ENCODE measurements at regions not wholly inside any gene's neighbourhood (a gene's known extent, or its start where the extent isn't known, plus 50 kb on each side); places are given as distances from the start of the nearest gene placed in this dataset.

DNA sequence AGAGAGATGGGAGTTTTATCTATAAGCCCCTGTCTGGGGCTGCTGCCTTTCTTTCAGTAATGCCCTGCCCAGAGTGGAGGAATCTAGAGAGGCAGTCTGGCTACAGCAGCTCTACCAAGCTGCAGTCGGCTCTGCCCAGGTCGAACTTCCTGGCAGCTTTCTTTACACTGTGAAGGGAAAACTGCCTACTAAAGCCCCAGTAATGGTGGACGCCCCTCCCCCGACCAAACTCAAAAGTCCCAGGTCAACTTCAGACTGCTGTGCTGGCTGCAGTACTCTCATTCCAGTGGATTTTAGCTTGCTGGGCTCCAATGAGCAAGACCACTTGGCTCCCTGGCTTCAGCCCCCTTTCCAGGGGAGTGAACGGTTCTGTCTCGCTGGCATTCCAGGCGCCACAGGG is 65.9 kb upstream of the RARB start:
- DNase-seq (ENCODE audit: low read depth), result no peak

DNA sequence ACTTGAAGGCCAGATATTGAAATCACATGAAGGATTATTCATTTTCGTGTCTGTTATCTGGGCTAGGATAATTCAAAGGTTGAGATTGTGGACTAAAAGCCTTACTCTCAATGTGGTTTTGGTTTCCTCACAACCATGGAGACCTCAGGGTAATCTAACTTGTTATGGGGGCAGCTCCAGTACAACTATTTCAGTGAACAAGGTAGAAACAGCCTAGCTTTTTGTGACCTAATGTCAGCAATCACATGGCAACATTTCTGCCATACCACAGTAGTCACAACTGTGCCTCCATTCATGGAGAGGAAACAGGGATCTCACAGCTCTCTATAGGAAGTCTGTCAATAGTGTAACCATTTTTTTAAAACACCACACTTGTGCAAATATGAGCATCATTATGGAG is 62.4 kb upstream of the RARB start:
- DNase-seq (ENCODE audit: low read depth), result no peak

DNA sequence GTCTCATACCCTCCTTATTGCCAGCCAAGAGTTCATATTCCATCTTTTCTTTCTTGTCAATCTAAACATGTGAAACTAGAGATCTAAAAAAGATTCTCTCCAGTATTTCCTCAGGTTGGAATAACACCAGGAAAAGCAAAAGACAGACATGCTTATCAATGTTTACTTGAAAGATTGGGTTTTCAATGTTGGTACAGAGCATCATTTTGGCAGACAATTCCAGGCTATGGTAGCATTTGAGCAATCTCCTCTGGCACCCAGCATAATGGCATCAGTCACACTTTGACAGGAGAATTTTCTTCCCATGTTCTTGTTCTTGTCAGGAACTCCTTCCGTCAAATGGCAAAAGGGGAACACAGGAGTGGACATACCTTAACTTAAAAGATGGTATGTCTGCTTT is 61.0 kb upstream of the RARB start:
- DNase-seq (ENCODE audit: low read depth), result no peak

DNA sequence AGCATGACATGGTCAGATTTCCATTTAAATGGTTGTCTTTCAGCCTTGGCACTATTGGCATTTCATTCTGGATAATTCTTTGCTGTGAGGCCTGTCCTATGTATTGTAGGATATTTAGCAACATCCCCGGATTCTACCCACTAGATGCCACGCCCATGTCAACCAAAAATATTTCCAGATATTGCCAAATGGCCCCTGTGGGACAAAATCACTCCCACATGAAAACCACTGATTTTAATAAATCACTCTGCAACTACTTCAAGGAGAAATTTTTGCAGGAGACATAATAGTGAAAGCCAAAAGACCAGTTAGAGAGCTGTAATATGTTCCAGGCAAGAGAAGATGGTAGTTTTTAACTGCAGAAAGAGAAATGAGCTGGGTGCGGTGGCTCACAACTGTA is 55.9 kb upstream of the RARB start:
- DNase-seq (ENCODE audit: low read depth), result peak; percentile 66

- no peak for DNase-seq (ENCODE audit: low read depth)
These were observed 51.7 kb upstream of the RARB start for GRCh38 chr3:25376340-25376739.

DNA sequence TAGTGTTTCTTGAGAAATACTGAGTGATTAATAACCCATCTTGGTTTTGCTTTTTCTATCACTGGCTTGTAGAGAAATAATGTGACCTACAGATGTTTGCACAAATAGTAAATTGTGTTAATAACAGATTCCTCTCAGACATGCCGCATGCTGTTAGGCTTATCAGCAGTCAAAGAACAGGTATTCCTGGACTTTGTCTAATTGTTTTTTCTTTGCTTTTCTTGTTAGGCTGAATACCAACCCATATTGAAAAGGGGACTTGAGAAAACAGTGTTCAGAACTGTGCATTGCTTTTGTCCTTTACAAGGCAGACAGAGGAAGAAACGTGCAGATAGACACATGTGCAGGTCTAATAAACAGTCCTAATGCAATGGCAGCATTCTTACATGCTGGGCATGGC is 51.0 kb upstream of the RARB start:
- DNase-seq (ENCODE audit: low read depth), result no peak

All from GM04504 (cell line).